CD14-positive monocyte (primary cell): ENCODE measurements at regions not wholly inside any gene's neighbourhood (a gene's known extent, or its start where the extent isn't known, plus 50 kb on each side); places are given as distances from the start of the nearest gene placed in this dataset.

Source experiments
- DNase-seq, 3 donors: peaks; one replicate each; pipeline ENCODE4 v3.0.0-alpha.2; 2011 to 2022
- H2AFZ ChIP-seq: 2 replicates; pipeline ENCODE4 v1.6.0; 2012; ENCODE audit warnings: mild to moderate bottlenecking, low read depth, low read length, inconsistent platforms; ENCODE audit not compliant: insufficient read depth, poor library complexity, severe bottlenecking
- H3K27ac ChIP-seq, 2 donors: 1 replicate in 1 of 2; 2 replicates in 1 of 2; pipeline ENCODE4 v1.5.1; 2012 to 2013; ENCODE audit warnings: low read length in 2 of 2, control low read depth in 1 of 2, inconsistent platforms in 1 of 2, low read depth in 1 of 2, mild to moderate bottlenecking in 1 of 2
- H3K27me3 ChIP-seq, 2 donors: one replicate each; pipeline versions ENCODE4 v1.6.0 to v1.6.1; 2011 to 2013; ENCODE audit warnings: low read length in 2 of 2; ENCODE audit not compliant: control insufficient read depth in 2 of 2, insufficient read depth in 2 of 2
- H3K36me3 ChIP-seq, 2 donors: replicated peaks in 1 of 2; 1 replicate in 1 of 2; 2 replicates in 1 of 2; pipeline versions ENCODE4 v1.5.1 to v1.6.1; 2012 to 2013; ENCODE audit warnings: low read length in 2 of 2, control low read depth in 1 of 2, inconsistent platforms in 1 of 2, mild to moderate bottlenecking in 1 of 2; ENCODE audit not compliant: insufficient read depth in 2 of 2, control insufficient read depth in 1 of 2
- H3K4me1 ChIP-seq, 2 donors: 1 replicate in 1 of 2; 2 replicates in 1 of 2; pipeline versions ENCODE4 v1.5.1 to v1.6.1; 2012 to 2013; ENCODE audit warnings: low read length in 2 of 2, control low read depth in 1 of 2, inconsistent platforms in 1 of 2, mild to moderate bottlenecking in 1 of 2, moderate library complexity in 1 of 2; ENCODE audit not compliant: insufficient read depth in 2 of 2, control insufficient read depth in 1 of 2
- H3K4me2 ChIP-seq: replicated peaks from 2 replicates; pipeline ENCODE3; 2012; ENCODE audit warnings: low read length, moderate library complexity, mild to moderate bottlenecking; ENCODE audit not compliant: poor library complexity, severe bottlenecking; ENCODE audit errors: extremely low read depth
- H3K4me3 ChIP-seq, 3 experiments: fragments of 200-600 bp in 1 of 3; sonication (generic) in 1 of 3; replicated peaks in 1 of 3; 1 replicate in 2 of 3; 2 replicates in 1 of 3; pipeline ENCODE4 v1.5.1; 2011 to 2013; ENCODE audit warnings: low read length in 3 of 3, mild to moderate bottlenecking in 3 of 3, control low read depth in 2 of 3, low read depth in 2 of 3, inconsistent platforms in 1 of 3, moderate library complexity in 1 of 3
- H3K79me2 ChIP-seq: 2 replicates; pipeline ENCODE4 v1.6.0; 2012; ENCODE audit warnings: mild to moderate bottlenecking, control low read depth, inconsistent platforms, low read length, moderate library complexity; ENCODE audit not compliant: insufficient read depth
- H3K9ac ChIP-seq: 2 replicates; pipeline ENCODE4 v1.6.0; 2017; ENCODE audit warnings: low read length, mild to moderate bottlenecking; ENCODE audit not compliant: insufficient read depth, poor library complexity, severe bottlenecking
- H3K9me3 ChIP-seq, 2 donors: replicated peaks in 1 of 2; 1 replicate in 1 of 2; 2 replicates in 1 of 2; pipeline versions ENCODE4 v1.5.1 to v1.6.1; 2012 to 2013; ENCODE audit warnings: low read length in 2 of 2, control low read depth in 1 of 2; ENCODE audit not compliant: control insufficient read depth in 1 of 2, insufficient read depth in 1 of 2
- H4K20me1 ChIP-seq: 2 replicates; pipeline ENCODE4 v1.6.0; 2012; ENCODE audit warnings: mild to moderate bottlenecking, low read length, control low read depth, moderate library complexity; ENCODE audit not compliant: insufficient read depth
- H3K27ac Mint-ChIP-seq, 7 donors: one replicate each; pipeline ENCODE4 v1.8.0; 2020; ENCODE audit warnings: mild to moderate bottlenecking in 7 of 7, mixed read lengths in 7 of 7, moderate library complexity in 6 of 7, inconsistent platforms in 2 of 7
- H3K27me3 Mint-ChIP-seq, 3 donors: one replicate each; pipeline ENCODE4 v1.8.0; 2021 to 2022; ENCODE audit warnings: low read depth in 3 of 3, mild to moderate bottlenecking in 3 of 3, mixed read lengths in 3 of 3, moderate library complexity in 3 of 3, inconsistent platforms in 1 of 3
- H3K36me3 Mint-ChIP-seq, 2 donors: one replicate each; pipeline ENCODE4 v1.8.0; 2020; ENCODE audit warnings: mixed read lengths in 2 of 2, inconsistent platforms in 1 of 2, mild to moderate bottlenecking in 1 of 2
- H3K4me1 Mint-ChIP-seq: one replicate; pipeline ENCODE4 v1.8.0; 2020; ENCODE audit warnings: mild to moderate bottlenecking, mixed read lengths
- H3K4me3 Mint-ChIP-seq, 2 donors: one replicate each; pipeline ENCODE4 v1.8.0; 2020; ENCODE audit warnings: mild to moderate bottlenecking in 2 of 2, mixed read lengths in 2 of 2, moderate library complexity in 1 of 2
- H3K9me3 Mint-ChIP-seq, 7 donors: one replicate each; pipeline ENCODE4 v1.8.0; 2020 to 2022; ENCODE audit warnings: mixed read lengths in 7 of 7, mild to moderate bottlenecking in 6 of 7, moderate library complexity in 6 of 7, inconsistent platforms in 2 of 7
- CTCF ChIP-seq: fragments of 200-600 bp; IDR thresholded peaks from one replicate; pipeline ENCODE4 v1.8.0; 2022; ENCODE audit warnings: antibody characterized with exemption, mild to moderate bottlenecking
- WGBS: methylation state at CpG from one replicate; pipeline ENCODE4 v1.1.5; 2013; ENCODE audit warnings: missing lambda C conversion rate; ENCODE audit not compliant: insufficient coverage; 5-methylcytosine and 5-hydroxymethylcytosine counted together
- intact Hi-C, 2 donors: fragments of 100-400 bp; cut with micrococcal nuclease; formaldehyde crosslinking; loops; one replicate each; pipeline versions ENCODE4 v1.15.0 to v1.15.1; 2023

GRCh38 chr11:22491555-22492225 is 133.9 kb downstream of the FANCF start:
- DNase-seq = no peak
- H3K79me2 ChIP-seq = no peaks in the 10 kb centered on the region
- intact Hi-C loops = no loop called here
- H3K27me3 ChIP-seq = no peaks in the 10 kb centered on the region
- Mint-ChIP-seq H3K9me3 (peaks cover 0 to 3% (median 0%) of the 10 kb centered on the region in 7 donors), H3K27ac (no peak overlapping the region), H3K4me3 (no peak overlapping the region), H3K27me3 (peaks cover 0 to 5% (median 0%) of the 10 kb centered on the region in 3 donors), H3K4me1 (no peaks in the 10 kb centered on the region), H3K36me3 (no peaks in the 10 kb centered on the region)
- no peaks in the 10 kb centered on the region for H3K36me3 ChIP-seq
- H4K20me1 ChIP-seq = no peaks in the 10 kb centered on the region
- no peak overlapping the region for H3K9ac ChIP-seq
- no peak overlapping the region for H3K4me3 ChIP-seq
- no peak overlapping the region for H2AFZ ChIP-seq
- H3K27ac ChIP-seq = no peak overlapping the region
- no peaks in the 10 kb centered on the region for H3K4me1 ChIP-seq
- H3K4me2 ChIP-seq = no peak overlapping the region
- 84% methylated on average over 5 of the region's 16 CpGs for WGBS
- H3K9me3 ChIP-seq = no peaks in the 10 kb centered on the region
- no peak for TF ChIP-seq CTCF

DNA sequence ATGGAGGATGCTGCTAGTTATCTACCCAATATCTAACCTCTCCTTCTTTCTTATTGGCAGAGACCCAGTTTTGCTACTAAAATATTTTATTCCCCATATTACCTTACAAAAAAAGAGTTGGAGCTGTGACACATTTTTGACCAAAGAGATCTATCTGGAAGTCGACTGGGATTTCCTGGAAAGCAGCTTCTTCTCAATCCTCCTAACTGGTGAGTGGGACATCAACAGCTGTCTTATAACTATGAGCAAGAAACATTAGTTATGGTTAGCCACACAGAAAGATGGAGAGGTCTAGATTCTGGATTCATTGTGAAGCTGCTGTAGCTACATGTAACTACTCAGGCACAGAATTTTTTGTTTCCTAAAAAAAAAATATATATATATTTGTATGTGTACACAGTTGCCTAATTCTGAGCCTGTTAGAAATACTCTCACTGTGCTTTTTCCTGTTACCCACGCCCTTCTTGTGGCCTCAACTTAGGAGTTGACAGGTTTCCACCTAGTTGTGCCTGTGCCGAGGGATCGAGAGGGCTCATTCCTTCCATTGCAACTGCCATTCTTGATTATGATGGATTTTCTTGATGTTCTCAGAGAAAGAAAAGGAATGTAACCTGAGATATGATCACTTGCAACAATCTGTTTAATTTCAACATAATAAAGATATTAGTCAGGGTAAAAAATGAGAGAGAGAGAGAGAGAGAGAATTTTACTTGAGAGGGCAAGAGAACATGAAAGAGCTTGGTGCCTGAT is 142.0 kb downstream of the SLC17A6 start:
- 50% methylated on average over 1 of the region's 4 CpGs for whole genome bisulfite sequencing
- Histone ChIP-seq H3K4me1 (no peaks in the 10 kb centered on the region), H3K9me3 (no peaks in the 10 kb centered on the region), H3K27me3 (no peaks in the 10 kb centered on the region), H3K9ac (no peak overlapping the region), H4K20me1 (no peaks in the 10 kb centered on the region), H3K36me3 (no peaks in the 10 kb centered on the region), H3K27ac (no peak overlapping the region), H2AFZ (no peak overlapping the region), H3K4me3 (no peak overlapping the region), H3K4me2 (no peak overlapping the region), H3K79me2 (no peaks in the 10 kb centered on the region)
- Mint-ChIP-seq H3K4me1 (no peaks in the 10 kb centered on the region), H3K9me3 (peaks cover 0 to 2% (median 0%) of the 10 kb centered on the region in 7 donors), H3K27ac (no peak overlapping the region), H3K36me3 (no peaks in the 10 kb centered on the region), H3K4me3 (no peak overlapping the region), H3K27me3 (no peaks in the 10 kb centered on the region)
- intact Hi-C loops = no loop called here
- no peak for TF ChIP-seq CTCF
- no peak for DNase-seq
